ENCODE measurements at regions not wholly inside any gene's neighbourhood (a gene's known extent, or its start where the extent isn't known, plus 50 kb on each side); places are given as distances from the start of the nearest gene placed in this dataset.
"Not testable (repeated sequence)": the region's sequence is repeated elsewhere in the genome, so short reads cannot be mapped to it uniquely, and the experiment has no call there.

GRCh38 chr4:156294577-156294976, 340.9 kb upstream of the CTSO start:
- Histone ChIP-seq H3K4me3 (no peak overlapping the region), H3K27ac (peak overlapping the region; percentile 14; the same call in 1 of the 2 replicates), H3K36me3 (ENCODE audit: insufficient read depth, low read length) (no peaks in the 10 kb centered on the region), H3K9ac (ENCODE audit: insufficient read length) (no peak overlapping the region), H3K9me3 (ENCODE audit: low read depth, low read length) (no peaks in the 10 kb centered on the region)
- DNase-seq (ENCODE audit: low read depth, low spot score), result peak; percentile 64
- TF ChIP-seq POLR2AphosphoS5 (IDR thresholded peaks at IDR 0.05; ENCODE audit: borderline replicate concordance, low read depth, low read length), result no peak
- TF ChIP-seq EZH2 (IDR thresholded peaks at IDR 0.05), result no peak
- no peak for TF ChIP-seq FOXP2 (optimal IDR thresholded peaks at IDR 0.05; ENCODE audit: control extremely low read depth, extremely low read length, insufficient read depth)

GRCh38 chr4:156293657-156294297, 340.1 kb upstream of the CTSO start:
- no peak for TF ChIP-seq POLR2AphosphoS5 (IDR thresholded peaks at IDR 0.05; ENCODE audit: borderline replicate concordance, low read depth, low read length)
- no peak for TF ChIP-seq EZH2 (IDR thresholded peaks at IDR 0.05)
- TF ChIP-seq FOXP2 (optimal IDR thresholded peaks at IDR 0.05; ENCODE audit: control extremely low read depth, extremely low read length, insufficient read depth), result no peak
- DNase-seq (ENCODE audit: low read depth, low spot score), result no peak
- Histone ChIP-seq H3K9me3 (ENCODE audit: low read depth, low read length) (no peaks in the 10 kb centered on the region), H3K36me3 (ENCODE audit: insufficient read depth, low read length) (no peaks in the 10 kb centered on the region), H3K27ac (peak overlapping the region; percentile 14; the same call in 1 of the 2 replicates), H3K9ac (ENCODE audit: insufficient read length) (no peak overlapping the region), H3K4me3 (no peak overlapping the region)

GRCh38 chr4:156291317-156291716, 337.7 kb upstream of the CTSO start:
- peak overlapping the region; percentile 14 for H3K9ac ChIP-seq (ENCODE audit: insufficient read length)
- DNase-seq (ENCODE audit: low read depth, low spot score), result no peak
- H3K4me3 ChIP-seq, result no peak overlapping the region
- H3K9me3 ChIP-seq (ENCODE audit: low read depth, low read length), result no peaks in the 10 kb centered on the region
- TF ChIP-seq EZH2 (IDR thresholded peaks at IDR 0.05), result no peak
- no peak for TF ChIP-seq FOXP2 (optimal IDR thresholded peaks at IDR 0.05; ENCODE audit: control extremely low read depth, extremely low read length, insufficient read depth)
- no peak for TF ChIP-seq POLR2AphosphoS5 (IDR thresholded peaks at IDR 0.05; ENCODE audit: borderline replicate concordance, low read depth, low read length)
- no peak overlapping the region for H3K27ac ChIP-seq
- no peaks in the 10 kb centered on the region for H3K36me3 ChIP-seq (ENCODE audit: insufficient read depth, low read length)

GRCh38 chr4:156290811-156291210, 337.1 kb upstream of the CTSO start:
- no peaks in the 10 kb centered on the region for H3K9me3 ChIP-seq (ENCODE audit: low read depth, low read length)
- H3K4me3 ChIP-seq, result no peak overlapping the region
- H3K36me3 ChIP-seq (ENCODE audit: insufficient read depth, low read length), result no peaks in the 10 kb centered on the region
- no peak overlapping the region for H3K27ac ChIP-seq
- no peak overlapping the region for H3K9ac ChIP-seq (ENCODE audit: insufficient read length)
- no peak for DNase-seq (ENCODE audit: low read depth, low spot score)
- TF ChIP-seq EZH2 (IDR thresholded peaks at IDR 0.05) (no peak), POLR2AphosphoS5 (IDR thresholded peaks at IDR 0.05; ENCODE audit: borderline replicate concordance, low read depth, low read length) (no peak), FOXP2 (optimal IDR thresholded peaks at IDR 0.05; ENCODE audit: control extremely low read depth, extremely low read length, insufficient read depth) (no peak)

GRCh38 chr4:156290026-156290425, 336.4 kb upstream of the CTSO start:
- H3K27ac ChIP-seq; H3K4me3 ChIP-seq; H3K9ac ChIP-seq (ENCODE audit: insufficient read length); DNase-seq (ENCODE audit: low read depth, low spot score); H3K9me3 ChIP-seq (ENCODE audit: low read depth, low read length); H3K36me3 ChIP-seq (ENCODE audit: insufficient read depth, low read length): not testable (repeated sequence)

GRCh38 chr4:156280686-156281085, 327.0 kb upstream of the CTSO start:
- no peak overlapping the region for H3K4me3 ChIP-seq
- no peaks in the 10 kb centered on the region for H3K36me3 ChIP-seq (ENCODE audit: insufficient read depth, low read length)
- DNase-seq (ENCODE audit: low read depth, low spot score), result no peak
- no peak overlapping the region for H3K9ac ChIP-seq (ENCODE audit: insufficient read length)
- no peak overlapping the region for H3K27ac ChIP-seq
- TF ChIP-seq POLR2AphosphoS5 (IDR thresholded peaks at IDR 0.05; ENCODE audit: borderline replicate concordance, low read depth, low read length) (no peak), EZH2 (IDR thresholded peaks at IDR 0.05) (no peak), FOXP2 (optimal IDR thresholded peaks at IDR 0.05; ENCODE audit: control extremely low read depth, extremely low read length, insufficient read depth) (no peak)
- H3K9me3 ChIP-seq (ENCODE audit: low read depth, low read length), result peaks cover 3% of the 10 kb centered on the region; the same call in 1 of the 2 replicates

- no peak overlapping the region for H3K4me3 ChIP-seq
- no peaks in the 10 kb centered on the region for H3K9me3 ChIP-seq (ENCODE audit: low read depth, low read length)
- DNase-seq (ENCODE audit: low read depth, low spot score), result no peak
- TF ChIP-seq EZH2 (IDR thresholded peaks at IDR 0.05), result no peak
- TF ChIP-seq FOXP2 (optimal IDR thresholded peaks at IDR 0.05; ENCODE audit: control extremely low read depth, extremely low read length, insufficient read depth), result no peak
- no peak for TF ChIP-seq POLR2AphosphoS5 (IDR thresholded peaks at IDR 0.05; ENCODE audit: borderline replicate concordance, low read depth, low read length)
- H3K9ac ChIP-seq (ENCODE audit: insufficient read length), result no peak overlapping the region
- H3K36me3 ChIP-seq (ENCODE audit: insufficient read depth, low read length), result no peaks in the 10 kb centered on the region
- no peak overlapping the region for H3K27ac ChIP-seq
Observed at GRCh38 chr4:156265407-156265806, 311.7 kb upstream of the CTSO start.

GRCh38 chr4:156261230-156261629, 307.6 kb upstream of the CTSO start:
- TF ChIP-seq POLR2AphosphoS5 (IDR thresholded peaks at IDR 0.05; ENCODE audit: borderline replicate concordance, low read depth, low read length) (no peak), FOXP2 (optimal IDR thresholded peaks at IDR 0.05; ENCODE audit: control extremely low read depth, extremely low read length, insufficient read depth) (no peak), EZH2 (IDR thresholded peaks at IDR 0.05) (no peak)
- H3K9ac ChIP-seq (ENCODE audit: insufficient read length), result no peak overlapping the region

More at GRCh38 chr4:156261230-156261629, 307.6 kb upstream of the CTSO start:
- Histone ChIP-seq H3K9me3 (ENCODE audit: low read depth, low read length) (no peaks in the 10 kb centered on the region), H3K27ac (no peak overlapping the region), H3K36me3 (ENCODE audit: insufficient read depth, low read length) (no peaks in the 10 kb centered on the region), H3K4me3 (no peak overlapping the region)
- no peak for DNase-seq (ENCODE audit: low read depth, low spot score)
